HEK293 (cell line): ENCODE measurements at regions not wholly inside any gene's neighbourhood (a gene's known extent, or its start where the extent isn't known, plus 50 kb on each side); places are given as distances from the start of the nearest gene placed in this dataset.

Experiments used
- CTCF ChIA-PET: fragments of 350-600 bp; formaldehyde crosslinking; extraction: SDS; loops from one replicate; lab custom pipeline; 2021; ENCODE audit warnings: antibody characterized with exemption; lab: Yijun Ruan, JAX
- POLR2A ChIA-PET: fragments of 300-600 bp; formaldehyde crosslinking; extraction: SDS; loops from one replicate; lab custom pipeline; 2020; ENCODE audit warnings: antibody characterized with exemption, inconsistent platforms; lab: Yijun Ruan, JAX
- H3K27ac ChIP-seq: fragments of 200-500 bp; sonication (Bioruptor generic); 2 replicates; pipeline ENCODE4 v1.5.1; 2014; ENCODE audit warnings: low read depth, low read length, control low read depth, inconsistent platforms; ENCODE audit errors: extremely low read depth
- H3K36me3 ChIP-seq, 2 experiments: fragments of 200-500 bp in 1 of 2; sonication (Bioruptor generic) in 1 of 2; 1 replicate in 1 of 2; 2 replicates in 1 of 2; pipeline ENCODE4 v1.5.1; 2014 to 2017; ENCODE audit warnings: inconsistent platforms in 2 of 2, low read length in 2 of 2; ENCODE audit not compliant: control insufficient read depth in 2 of 2, insufficient read depth in 1 of 2
- H3K4me1 ChIP-seq: fragments of 200-500 bp; sonication (Bioruptor generic); 2 replicates; pipeline ENCODE4 v1.5.1; 2014; ENCODE audit warnings: mild to moderate bottlenecking, low read length, inconsistent platforms; ENCODE audit not compliant: control insufficient read depth, insufficient read depth
- H3K4me3 ChIP-seq: 2 replicates; pipeline ENCODE4 v1.5.1; 2011; ENCODE audit warnings: low read depth, mild to moderate bottlenecking, control low read depth, low read length, moderate library complexity
- H3K9me3 ChIP-seq: fragments of 200-500 bp; sonication (Bioruptor generic); 2 replicates; pipeline ENCODE4 v1.5.1; 2014; ENCODE audit warnings: low read depth, low read length, inconsistent platforms; ENCODE audit not compliant: control insufficient read depth, insufficient read depth
- EGR2 ChIP-seq: fragments of 450-650 bp; formaldehyde crosslinking; IDR thresholded peaks from 2 replicates; pipeline ENCODE4 v1.5.1; 2016; ENCODE audit warnings: low read depth, missing biosample characterization, missing genetic modification characterization
- INSM2 ChIP-seq: fragments of 450-650 bp; formaldehyde crosslinking; IDR thresholded peaks from 2 replicates; pipeline ENCODE4 v1.5.1; 2016; ENCODE audit warnings: missing biosample characterization, missing genetic modification characterization
- YY1 ChIP-seq: fragments of 450-650 bp; formaldehyde crosslinking; IDR thresholded peaks from 2 replicates; pipeline ENCODE4 v1.5.1; 2018; ENCODE audit warnings: missing biosample characterization, missing genetic modification characterization
- ZFHX2 ChIP-seq: fragments of 450-650 bp; formaldehyde crosslinking; conservative IDR thresholded peaks from 2 replicates; pipeline ENCODE4 v1.5.1; 2016; ENCODE audit warnings: missing biosample characterization, missing genetic modification characterization
- ZFP69B ChIP-seq: fragments of 450-650 bp; formaldehyde crosslinking; IDR thresholded peaks from 2 replicates; pipeline ENCODE4 v1.5.1; 2016; ENCODE audit warnings: missing biosample characterization, missing genetic modification characterization
- ZNF184 ChIP-seq: fragments of 450-650 bp; IDR thresholded peaks from 2 replicates; pipeline ENCODE4 v1.5.1; 2018; ENCODE audit warnings: missing biosample characterization, mild to moderate bottlenecking, missing genetic modification characterization
- ZNF19 ChIP-seq: fragments of 450-650 bp; formaldehyde crosslinking; IDR thresholded peaks from 2 replicates; pipeline ENCODE4; 2016; ENCODE audit warnings: missing biosample characterization, missing genetic modification characterization, low read depth
- ZNF239 ChIP-seq: fragments of 450-650 bp; formaldehyde crosslinking; IDR thresholded peaks from 2 replicates; pipeline ENCODE4 v1.5.1; 2016; ENCODE audit warnings: missing biosample characterization, missing genetic modification characterization
- ZNF521 ChIP-seq: fragments of 450-650 bp; formaldehyde crosslinking; IDR thresholded peaks from 2 replicates; pipeline ENCODE4 v1.5.1; 2017; ENCODE audit warnings: missing biosample characterization, mild to moderate bottlenecking, missing genetic modification characterization
- ZNF585B ChIP-seq: fragments of 450-650 bp; formaldehyde crosslinking; IDR thresholded peaks from 2 replicates; pipeline ENCODE4 v1.5.1; 2016; ENCODE audit warnings: missing biosample characterization, missing genetic modification characterization
- ZNF670 ChIP-seq: fragments of 450-650 bp; formaldehyde crosslinking; IDR thresholded peaks from 2 replicates; pipeline ENCODE4 v1.5.1; 2016; ENCODE audit warnings: missing biosample characterization, missing genetic modification characterization, low read depth
- TF ChIP-seq, protein P1 (sequence below): fragments of 450-650 bp; formaldehyde crosslinking; IDR thresholded peaks from 2 replicates; pipeline ENCODE4 v1.5.1; 2016; ENCODE audit warnings: missing biosample characterization, missing genetic modification characterization, borderline replicate concordance
- TF ChIP-seq, protein P2 (sequence below): fragments of 450-650 bp; formaldehyde crosslinking; IDR thresholded peaks from 2 replicates; pipeline ENCODE4 v1.5.1; 2016; ENCODE audit warnings: missing biosample characterization, missing genetic modification characterization
- TF ChIP-seq, protein P3 (sequence below): fragments of 450-650 bp; formaldehyde crosslinking; IDR thresholded peaks from 2 replicates; pipeline ENCODE4 v1.5.1; 2016; ENCODE audit warnings: missing biosample characterization, missing genetic modification characterization

DNA sequence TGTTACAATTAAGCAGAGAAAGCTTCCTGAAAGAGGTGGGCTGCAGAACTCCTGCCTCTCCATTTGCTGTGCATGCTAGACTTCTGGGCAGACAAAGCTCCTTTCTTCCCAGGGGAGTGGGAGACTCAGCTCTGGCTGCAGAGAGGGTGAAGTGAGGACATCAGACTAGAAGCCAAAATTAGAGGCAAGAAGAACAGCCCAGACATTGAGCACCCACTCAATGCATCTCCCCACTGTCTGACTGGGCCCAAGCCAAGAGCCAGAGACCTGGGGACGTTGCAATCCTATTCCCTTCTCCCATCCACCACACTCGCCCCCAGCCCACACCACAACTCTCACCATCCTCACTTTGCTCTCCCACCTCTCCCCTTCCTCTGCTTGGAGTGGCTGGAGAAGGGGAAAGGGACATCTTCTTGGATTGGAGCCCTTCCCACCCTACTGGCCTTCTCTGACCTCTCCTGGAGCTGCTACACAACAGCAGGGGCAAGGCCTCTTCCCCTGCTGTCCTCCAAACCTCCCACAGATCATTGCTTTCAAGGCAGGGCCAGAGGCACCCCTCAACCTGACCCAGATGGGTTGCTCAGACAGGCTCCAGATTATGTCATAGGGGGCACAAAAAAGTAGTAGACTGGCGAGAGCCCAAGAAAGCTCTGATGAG lies 477.7 kb upstream of the CADM1 start:
- ChIA-PET POLR2A (no interaction called here), CTCF (no interaction called here)
- Histone ChIP-seq H3K4me3 (no peak overlapping the region), H3K9me3 (no peaks in the 10 kb centered on the region), H3K4me1 (no peaks in the 10 kb centered on the region), H3K27ac (no peak overlapping the region), H3K36me3 (no peaks in the 10 kb centered on the region)
- 0 out of 2 replicates have a peak, but pooled peaks have one; percentile 14 for TF ChIP-seq ZFHX2 (tag by site-specific recombination)
- no peak for TF ChIP-seq ZNF521 (tag by site-specific recombination)
- no peak for TF ChIP-seq ZNF239 (tag by site-specific recombination)

DNA sequence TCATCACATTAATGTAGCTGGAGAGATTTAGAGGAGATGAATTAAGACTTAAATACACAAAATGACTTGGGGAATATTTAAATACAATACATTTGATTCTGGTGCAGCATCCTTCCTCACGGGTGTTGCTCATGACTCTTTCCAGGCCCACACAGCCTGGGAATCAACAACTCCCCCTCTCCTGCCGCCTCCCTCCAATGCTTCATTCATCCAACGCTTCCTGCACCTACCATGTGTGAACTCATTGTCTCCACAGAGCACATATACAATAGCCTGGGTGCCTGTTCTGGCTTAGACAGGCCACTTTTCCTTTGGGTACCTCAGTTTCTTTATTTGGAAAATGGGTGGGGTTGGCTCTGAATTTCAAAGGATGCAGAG lies 476.9 kb upstream of the CADM1 start:
- TF ChIP-seq, protein P1, sequence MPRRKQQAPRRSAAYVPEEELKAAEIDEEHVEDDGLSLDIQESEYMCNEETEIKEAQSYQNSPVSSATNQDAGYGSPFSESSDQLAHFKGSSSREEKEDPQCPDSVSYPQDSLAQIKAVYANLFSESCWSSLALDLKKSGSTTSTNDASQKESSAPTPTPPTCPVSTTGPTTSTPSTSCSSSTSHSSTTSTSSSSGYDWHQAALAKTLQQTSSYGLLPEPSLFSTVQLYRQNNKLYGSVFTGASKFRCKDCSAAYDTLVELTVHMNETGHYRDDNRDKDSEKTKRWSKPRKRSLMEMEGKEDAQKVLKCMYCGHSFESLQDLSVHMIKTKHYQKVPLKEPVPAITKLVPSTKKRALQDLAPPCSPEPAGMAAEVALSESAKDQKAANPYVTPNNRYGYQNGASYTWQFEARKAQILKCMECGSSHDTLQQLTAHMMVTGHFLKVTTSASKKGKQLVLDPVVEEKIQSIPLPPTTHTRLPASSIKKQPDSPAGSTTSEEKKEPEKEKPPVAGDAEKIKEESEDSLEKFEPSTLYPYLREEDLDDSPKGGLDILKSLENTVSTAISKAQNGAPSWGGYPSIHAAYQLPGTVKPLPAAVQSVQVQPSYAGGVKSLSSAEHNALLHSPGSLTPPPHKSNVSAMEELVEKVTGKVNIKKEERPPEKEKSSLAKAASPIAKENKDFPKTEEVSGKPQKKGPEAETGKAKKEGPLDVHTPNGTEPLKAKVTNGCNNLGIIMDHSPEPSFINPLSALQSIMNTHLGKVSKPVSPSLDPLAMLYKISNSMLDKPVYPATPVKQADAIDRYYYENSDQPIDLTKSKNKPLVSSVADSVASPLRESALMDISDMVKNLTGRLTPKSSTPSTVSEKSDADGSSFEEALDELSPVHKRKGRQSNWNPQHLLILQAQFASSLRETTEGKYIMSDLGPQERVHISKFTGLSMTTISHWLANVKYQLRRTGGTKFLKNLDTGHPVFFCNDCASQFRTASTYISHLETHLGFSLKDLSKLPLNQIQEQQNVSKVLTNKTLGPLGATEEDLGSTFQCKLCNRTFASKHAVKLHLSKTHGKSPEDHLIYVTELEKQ: no peak
- TF ChIP-seq, protein P2, sequence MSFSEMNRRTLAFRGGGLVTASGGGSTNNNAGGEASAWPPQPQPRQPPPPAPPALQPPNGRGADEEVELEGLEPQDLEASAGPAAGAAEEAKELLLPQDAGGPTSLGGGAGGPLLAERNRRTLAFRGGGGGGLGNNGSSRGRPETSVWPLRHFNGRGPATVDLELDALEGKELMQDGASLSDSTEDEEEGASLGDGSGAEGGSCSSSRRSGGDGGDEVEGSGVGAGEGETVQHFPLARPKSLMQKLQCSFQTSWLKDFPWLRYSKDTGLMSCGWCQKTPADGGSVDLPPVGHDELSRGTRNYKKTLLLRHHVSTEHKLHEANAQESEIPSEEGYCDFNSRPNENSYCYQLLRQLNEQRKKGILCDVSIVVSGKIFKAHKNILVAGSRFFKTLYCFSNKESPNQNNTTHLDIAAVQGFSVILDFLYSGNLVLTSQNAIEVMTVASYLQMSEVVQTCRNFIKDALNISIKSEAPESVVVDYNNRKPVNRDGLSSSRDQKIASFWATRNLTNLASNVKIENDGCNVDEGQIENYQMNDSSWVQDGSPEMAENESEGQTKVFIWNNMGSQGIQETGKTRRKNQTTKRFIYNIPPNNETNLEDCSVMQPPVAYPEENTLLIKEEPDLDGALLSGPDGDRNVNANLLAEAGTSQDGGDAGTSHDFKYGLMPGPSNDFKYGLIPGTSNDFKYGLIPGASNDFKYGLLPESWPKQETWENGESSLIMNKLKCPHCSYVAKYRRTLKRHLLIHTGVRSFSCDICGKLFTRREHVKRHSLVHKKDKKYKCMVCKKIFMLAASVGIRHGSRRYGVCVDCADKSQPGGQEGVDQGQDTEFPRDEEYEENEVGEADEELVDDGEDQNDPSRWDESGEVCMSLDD (tag by site-specific recombination): no peak
- TF ChIP-seq ZNF585B (tag by site-specific recombination) (no peak), YY1 (no peak)
- ChIA-PET POLR2A (no interaction called here), CTCF (interaction anchor here (1.2 kb wide), 1 partner anchor 245 kb away, joined by 3 read pairs; no protein-coding TSS in a partner anchor)
- Histone ChIP-seq H3K4me1 (no peaks in the 10 kb centered on the region), H3K4me3 (no peak overlapping the region), H3K27ac (no peak overlapping the region), H3K36me3 (no peaks in the 10 kb centered on the region), H3K9me3 (no peaks in the 10 kb centered on the region)

DNA sequence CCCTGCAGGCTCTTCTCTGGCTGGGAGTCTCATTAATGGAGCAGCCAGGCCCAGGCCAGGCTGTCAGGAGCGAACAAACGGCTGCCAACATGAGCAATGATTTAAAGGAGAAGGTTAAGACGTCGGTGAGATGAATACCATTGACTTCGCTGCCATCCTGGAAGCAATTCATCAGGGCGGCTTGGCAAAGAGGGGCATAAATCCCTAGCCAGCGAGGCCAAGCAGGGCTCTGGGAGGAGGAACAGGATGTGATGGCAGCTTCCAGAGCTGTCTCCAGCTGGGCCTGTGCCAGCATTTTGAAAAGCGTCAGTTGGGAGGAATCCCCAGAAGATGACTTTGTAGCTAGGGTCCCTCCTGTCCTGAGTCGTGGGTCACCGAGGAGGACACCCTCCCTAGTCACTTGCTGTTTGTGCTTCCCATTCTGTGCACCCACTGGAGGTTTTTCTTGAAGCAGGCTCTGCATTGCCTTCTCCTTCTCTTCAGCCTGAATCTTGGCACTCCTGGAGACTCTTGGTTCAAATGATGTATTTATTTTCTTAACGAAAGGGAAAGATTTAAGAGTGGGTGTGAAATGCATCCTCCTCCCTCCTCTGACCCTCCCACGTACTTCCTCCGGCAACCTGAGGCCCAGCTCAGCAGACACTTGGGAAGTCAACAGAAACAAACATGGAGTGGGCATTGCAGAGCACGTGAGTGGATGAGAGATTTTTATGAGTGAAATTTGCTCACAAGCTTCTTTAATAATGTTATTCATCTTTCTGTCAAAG lies 476.3 kb upstream of the CADM1 start:
- POLR2A ChIA-PET: no interaction called here
- TF ChIP-seq EGR2 (tag by site-specific recombination) (peak; percentile 63; the same call in 1 of the 2 replicates), ZNF184 (tag by site-specific recombination) (no peak), ZFHX2 (tag by site-specific recombination) (peak; percentile 78)
- CTCF ChIA-PET: interaction anchor here (1.2 kb wide), 1 partner anchor 245 kb away, joined by 3 read pairs; no protein-coding TSS in a partner anchor
- Histone ChIP-seq H3K36me3 (no peaks in the 10 kb centered on the region), H3K4me3 (no peak overlapping the region), H3K4me1 (no peaks in the 10 kb centered on the region), H3K9me3 (no peaks in the 10 kb centered on the region), H3K27ac (no peak overlapping the region)

- Histone ChIP-seq H3K4me3 (no peak overlapping the region), H3K4me1 (no peaks in the 10 kb centered on the region), H3K9me3 (no peaks in the 10 kb centered on the region), H3K27ac (no peak overlapping the region), H3K36me3 (no peaks in the 10 kb centered on the region)
- ChIA-PET CTCF (interaction anchor here (1.1 kb wide), 1 partner anchor 243 kb away, joined by 3 read pairs; no protein-coding TSS in a partner anchor), POLR2A (no interaction called here)
- no peak for TF ChIP-seq ZNF670 (tag by site-specific recombination)
- TF ChIP-seq, protein P3, sequence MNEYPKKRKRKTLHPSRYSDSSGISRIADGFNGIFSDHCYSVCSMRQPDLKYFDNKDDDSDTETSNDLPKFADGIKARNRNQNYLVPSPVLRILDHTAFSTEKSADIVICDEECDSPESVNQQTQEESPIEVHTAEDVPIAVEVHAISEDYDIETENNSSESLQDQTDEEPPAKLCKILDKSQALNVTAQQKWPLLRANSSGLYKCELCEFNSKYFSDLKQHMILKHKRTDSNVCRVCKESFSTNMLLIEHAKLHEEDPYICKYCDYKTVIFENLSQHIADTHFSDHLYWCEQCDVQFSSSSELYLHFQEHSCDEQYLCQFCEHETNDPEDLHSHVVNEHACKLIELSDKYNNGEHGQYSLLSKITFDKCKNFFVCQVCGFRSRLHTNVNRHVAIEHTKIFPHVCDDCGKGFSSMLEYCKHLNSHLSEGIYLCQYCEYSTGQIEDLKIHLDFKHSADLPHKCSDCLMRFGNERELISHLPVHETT (tag by site-specific recombination): no peak
- no peak for TF ChIP-seq ZNF19
- TF ChIP-seq INSM2 (tag by site-specific recombination): no peak
- no peak for TF ChIP-seq ZFP69B (tag by site-specific recombination)
Observed at GRCh38 chr11:115974703-115975102, 470.5 kb upstream of the CADM1 start.
